GM12878 (cell line): ENCODE measurements at regions not wholly inside any gene's neighbourhood (a gene's known extent, or its start where the extent isn't known, plus 50 kb on each side); places are given as distances from the start of the nearest gene placed in this dataset.

ENCODE experiments used
- ATAC-seq: fragments of 200-7000 bp; cut with Tn5 transposase; 3 replicates; pipeline ENCODE4 v1.9.1; 2020; ENCODE audit warnings: mild to moderate bottlenecking, moderate library complexity
- BruUV-seq: library from RNA; stranded (reverse); fragments of 400-500 nt; replicated peaks from 2 replicates; lab custom pipeline; 2021; lab: Mats Ljungman, UMichigan
- CTCF ChIA-PET: fragments of 300-600 bp; sonication (Branson Sonifier 250); formaldehyde crosslinking; extraction: SDS; loops from one replicate; lab custom pipeline; 2021; ENCODE audit warnings: inconsistent platforms; lab: Yijun Ruan, JAX
- POLR2A ChIA-PET: fragments of 350-600 bp; formaldehyde crosslinking; extraction: SDS; loops from one replicate; lab custom pipeline; 2021; ENCODE audit warnings: inconsistent platforms; lab: Charles Lee
- RAD21 ChIA-PET: fragments of 300-600 bp; sonication (Branson Sonifier 250); formaldehyde crosslinking; loops from one replicate; lab custom pipeline; 2023; ENCODE audit warnings: antibody characterized with exemption; ENCODE audit not compliant: unreplicated experiment; lab: Charles Lee
- SMC1A ChIA-PET: fragments of 300-600 bp; sonication (Branson Sonifier 250); formaldehyde crosslinking; loops from one replicate; lab custom pipeline; 2023; ENCODE audit not compliant: unreplicated experiment, uncharacterized antibody; lab: Charles Lee
- DNase-seq: peaks from one replicate; pipeline ENCODE4 v3.0.0-alpha.2; 2011; ENCODE audit warnings: low read depth, low spot score
- FAIRE-seq: peaks from 3 replicates; lab custom pipeline; 2011; peaks lifted over from hg19 to GRCh38; lab: Jason Lieb, UNC
- H2AFZ ChIP-seq: 2 replicates; pipeline ENCODE4 v1.6.0; 2011; ENCODE audit warnings: low read depth, low read length, control low read depth; ENCODE audit not compliant: control insufficient read depth
- H3K27ac ChIP-seq: 2 replicates; pipeline ENCODE4 v1.5.1; 2011; ENCODE audit warnings: control low read depth; ENCODE audit not compliant: control insufficient read depth, insufficient read depth
- H3K27me3 ChIP-seq, 2 experiments: replicated peaks in 1 of 2; 2 replicates each; pipeline versions ENCODE4 v1.6.0 to v1.6.1; 2011; ENCODE audit warnings: low read length in 1 of 2; ENCODE audit not compliant: control insufficient read depth in 2 of 2, insufficient read depth in 2 of 2
- H3K36me3 ChIP-seq, 2 experiments: 2 replicates each; pipeline ENCODE4 v1.5.1; 2011; ENCODE audit warnings: low read length in 1 of 2; ENCODE audit not compliant: control insufficient read depth in 2 of 2, insufficient read depth in 2 of 2
- H3K4me1 ChIP-seq: 2 replicates; pipeline ENCODE4 v1.6.1; 2011; ENCODE audit warnings: mild to moderate bottlenecking, low read length, moderate library complexity, mixed read lengths; ENCODE audit not compliant: control insufficient read depth, insufficient read depth
- H3K4me2 ChIP-seq: 2 replicates; pipeline ENCODE4 v1.6.0; 2011; ENCODE audit warnings: control low read depth; ENCODE audit not compliant: control insufficient read depth, insufficient read depth
- H3K4me3 ChIP-seq: fragments of 200-600 bp; sonication (generic); 2 replicates; pipeline ENCODE4 v1.5.1; 2016
- H3K79me2 ChIP-seq: 2 replicates; pipeline ENCODE4 v1.6.0; 2011; ENCODE audit warnings: low read length; ENCODE audit not compliant: control insufficient read depth, insufficient read depth
- H3K9ac ChIP-seq: 2 replicates; pipeline ENCODE4 v1.8.0; 2011; ENCODE audit warnings: low read length, control low read depth, mixed read lengths; ENCODE audit not compliant: control insufficient read depth, insufficient read depth
- H3K9me3 ChIP-seq: replicated peaks from 3 replicates; pipeline ENCODE4 v1.5.1; 2011; ENCODE audit warnings: mild to moderate bottlenecking, low read length; ENCODE audit not compliant: control insufficient read depth, insufficient read depth
- H4K20me1 ChIP-seq: 2 replicates; pipeline ENCODE4 v1.6.0; 2011; ENCODE audit not compliant: control insufficient read depth, insufficient read depth
- CBX3 ChIP-seq: fragments of 200-600 bp; sonication (generic); IDR thresholded peaks from 2 replicates; pipeline ENCODE4 v1.6.1; 2016; ENCODE audit warnings: low read depth, borderline replicate concordance
- CTCF ChIP-seq, 3 experiments: IDR thresholded peaks in 2 of 3; conservative IDR thresholded peaks in 1 of 3; 2 replicates each; pipeline ENCODE4 v1.5.1; 2011; ENCODE audit warnings: low read depth in 3 of 3, low read length in 3 of 3, mild to moderate bottlenecking in 3 of 3, control low read depth in 2 of 3, moderate library complexity in 2 of 3, inconsistent platforms in 1 of 3, mixed read lengths in 1 of 3; ENCODE audit not compliant: control insufficient read depth in 2 of 3, insufficient read depth in 1 of 3; ENCODE audit errors: extremely low read depth in 1 of 3
- CUX1 ChIP-seq: IDR thresholded peaks from 2 replicates; pipeline ENCODE4 v1.6.1; 2012; ENCODE audit warnings: improper control_type of control experiment, low read depth, low read length; ENCODE audit not compliant: insufficient replicate concordance
- ELK1 ChIP-seq: IDR thresholded peaks from 2 replicates; pipeline ENCODE4 v1.6.1; 2012; ENCODE audit warnings: low read depth, low read length, improper control_type of control experiment
- IKZF1 ChIP-seq: fragments of 450-650 bp; conservative IDR thresholded peaks from 2 replicates; pipeline ENCODE4 v1.6.1; 2017; ENCODE audit warnings: antibody characterized with exemption, mild to moderate bottlenecking
- MLLT1 ChIP-seq: fragments of 450-650 bp; IDR thresholded peaks from 2 replicates; pipeline ENCODE4 v1.6.1; 2016; ENCODE audit warnings: mild to moderate bottlenecking
- NFYB ChIP-seq: IDR thresholded peaks from 2 replicates; pipeline ENCODE4 v1.6.1; 2011; ENCODE audit warnings: low read depth, mild to moderate bottlenecking, low read length, improper control_type of control experiment, moderate library complexity; ENCODE audit not compliant: insufficient read depth
- TCF12 ChIP-seq: IDR thresholded peaks from 2 replicates; pipeline ENCODE4 v1.6.1; 2011; ENCODE audit warnings: low read depth, mild to moderate bottlenecking, low read length
- YBX1 ChIP-seq: fragments of 450-650 bp; IDR thresholded peaks from 2 replicates; pipeline ENCODE4 v1.6.1; 2016; ENCODE audit warnings: antibody characterized with exemption
- ZNF592 ChIP-seq: fragments of 450-650 bp; IDR thresholded peaks from 2 replicates; pipeline ENCODE4 v1.6.1; 2017; ENCODE audit warnings: mild to moderate bottlenecking, moderate library complexity
- WGBS: methylation state at CpG from one replicate; pipeline ENCODE4 v1.1.6; 2016; ENCODE audit warnings: low lambda C conversion rate; ENCODE audit not compliant: insufficient replicate concordance, insufficient coverage; ENCODE audit errors: missing lambda C conversion rate; 5-methylcytosine and 5-hydroxymethylcytosine counted together
- in situ Hi-C: fragments of 300-500 bp; cut with MboI; formaldehyde crosslinking; loops from 9 replicates; pipeline ENCODE4 v1.14.3; 2018; ENCODE audit warnings: mixed read lengths
- intact Hi-C: fragments of 100-400 bp; cut with micrococcal nuclease; formaldehyde crosslinking; loops from one replicate; pipeline ENCODE4 v1.14.2; 2022; ENCODE audit not compliant: unreplicated experiment

GRCh38 chr16:85326794-85327181 lies 214.5 kb upstream of the CIBAR2 start:
- no peak overlapping the region for H3K4me2 ChIP-seq
- H3K79me2 ChIP-seq, result no peaks in the 10 kb centered on the region
- peaks cover 0 to 11% of the 10 kb centered on the region in 2 experiments; a peak in 3 of 4 replicates for H3K27me3 ChIP-seq
- H3K36me3 ChIP-seq, result no peaks in the 10 kb centered on the region
- H4K20me1 ChIP-seq, result no peaks in the 10 kb centered on the region
- FAIRE-seq, result no peak
- peak; percentile 61 for ATAC-seq
- no peaks in the 10 kb centered on the region for H3K4me1 ChIP-seq
- no peak overlapping the region for H3K27ac ChIP-seq
- no peak overlapping the region for H2AFZ ChIP-seq
- SMC1A ChIA-PET, result no interaction called here
- RAD21 ChIA-PET, result no interaction called here
- CTCF ChIA-PET, result no interaction called here
- DNase-seq, result no peak
- no TSS peak for BruUV-seq
- WGBS, result 4% methylated on average over 8 of the region's 8 CpGs
- H3K9ac ChIP-seq, result no peak overlapping the region
- no peaks in the 10 kb centered on the region; the same call in 2 of the 3 replicates for H3K9me3 ChIP-seq
- intact Hi-C loops, result loop anchor here (2.0 kb wide), 1 partner anchor 20 kb away; no protein-coding TSS in a partner anchor
- H3K4me3 ChIP-seq, result no peak overlapping the region
- POLR2A ChIA-PET, result no interaction called here
- in situ Hi-C loops, result no loop called here
- TF ChIP-seq NFYB, result no peak
- TF ChIP-seq CBX3, result no peak
- TF ChIP-seq TCF12, result no peak
- no peak for TF ChIP-seq CUX1
- TF ChIP-seq YBX1, result no peak
- TF ChIP-seq CTCF (IDR thresholded peaks at IDR 0.05 in 2 of 3, conservative IDR thresholded peaks at IDR 0.05 in 1 of 3; ENCODE audit: control insufficient read depth in 2 of 3, extremely low read depth in 1 of 3, insufficient read depth in 1 of 3, low read depth in 3 of 3, low read length in 3 of 3), result no peak
- no peak for TF ChIP-seq ZNF592
- TF ChIP-seq ELK1, result no peak
- no peak for TF ChIP-seq MLLT1
- TF ChIP-seq IKZF1, result no peak
